SK-N-SH (cell line): ENCODE measurements at regions not wholly inside any gene's neighbourhood (a gene's known extent, or its start where the extent isn't known, plus 50 kb on each side); places are given as distances from the start of the nearest gene placed in this dataset.

Source experiments
- CTCF ChIA-PET: fragments of 300-600, 350-600 bp; formaldehyde crosslinking; extraction: SDS; loops from one replicate; lab custom pipeline; 2021; lab: Yijun Ruan, JAX
- POLR2A ChIA-PET: fragments of 350-600 bp; sonication (Branson Sonifier 250); formaldehyde crosslinking; extraction: SDS; loops from one replicate; lab custom pipeline; 2020; ENCODE audit warnings: antibody characterized with exemption, inconsistent platforms; lab: Yijun Ruan, JAX
- DNase-seq: peaks from one replicate; pipeline ENCODE4 v3.0.0; 2012
- H2AFZ ChIP-seq: fragments of 200-600 bp; sonication (generic); 2 replicates; pipeline ENCODE4 v1.8.1; 2016; ENCODE audit warnings: antibody characterized with exemption, mild to moderate bottlenecking, low read depth
- H3F3A ChIP-seq: fragments of 200-600 bp; sonication (generic); replicated peaks from 2 replicates; pipeline ENCODE3; 2016; ENCODE audit warnings: antibody characterized with exemption, mild to moderate bottlenecking; ENCODE audit not compliant: insufficient read depth
- H3K27ac ChIP-seq, 2 experiments: fragments of 200-500 bp in 1 of 2; fragments of 200-600 bp in 1 of 2; sonication (Bioruptor generic) in 1 of 2; sonication (generic), shearing (Covaris generic) in 1 of 2; 2 replicates each; pipeline versions ENCODE4 v1.5.1 to v1.6.1; 2014 to 2016; ENCODE audit warnings: low read depth in 2 of 2, inconsistent platforms in 1 of 2, low read length in 1 of 2, mild to moderate bottlenecking in 1 of 2, mixed read lengths in 1 of 2
- H3K27me3 ChIP-seq: fragments of 200-600 bp; sonication (generic), shearing (Covaris generic); 2 replicates; pipeline ENCODE4 v1.6.1; 2016; ENCODE audit warnings: mixed run types; ENCODE audit not compliant: insufficient read depth
- H3K36me3 ChIP-seq, 2 experiments: fragments of 200-500 bp in 1 of 2; fragments of 200-600 bp in 1 of 2; sonication (Bioruptor generic) in 1 of 2; sonication (generic) in 1 of 2; replicated peaks in 1 of 2; 2 replicates each; pipeline versions ENCODE3 to v1.5.1; 2014 to 2016; ENCODE audit warnings: low read length in 1 of 2, mild to moderate bottlenecking in 1 of 2; ENCODE audit not compliant: insufficient read depth in 2 of 2, control insufficient read depth in 1 of 2
- H3K4me1 ChIP-seq, 2 experiments: fragments of 200-500 bp in 1 of 2; fragments of 200-600 bp in 1 of 2; sonication (Bioruptor generic) in 1 of 2; sonication (generic), shearing (Covaris generic) in 1 of 2; 2 replicates each; pipeline versions ENCODE4 v1.5.1 to v1.6.1; 2014 to 2016; ENCODE audit warnings: low read depth in 1 of 2, low read length in 1 of 2, mixed run types in 1 of 2; ENCODE audit not compliant: insufficient read depth in 2 of 2, control insufficient read depth in 1 of 2
- H3K4me2 ChIP-seq: fragments of 200-600 bp; sonication (generic), shearing (Covaris generic); 2 replicates; pipeline ENCODE4 v1.6.1; 2017; ENCODE audit warnings: mixed run types
- H3K4me3 ChIP-seq, 2 experiments: fragments of 200-500 bp in 1 of 2; fragments of 200-600 bp in 1 of 2; sonication (Bioruptor generic) in 1 of 2; sonication (generic), shearing (Covaris generic) in 1 of 2; 2 replicates each; pipeline versions ENCODE4 v1.5.1 to v1.8.1; 2014 to 2016; ENCODE audit warnings: low read depth in 2 of 2, inconsistent platforms in 1 of 2, low read length in 1 of 2, mild to moderate bottlenecking in 1 of 2, mixed read lengths in 1 of 2, moderate library complexity in 1 of 2
- H3K79me2 ChIP-seq: fragments of 200-600 bp; sonication (generic); 2 replicates; pipeline ENCODE4 v1.8.1; 2017; ENCODE audit warnings: mild to moderate bottlenecking; ENCODE audit not compliant: insufficient read depth
- H3K9ac ChIP-seq: fragments of 200-600 bp; sonication (generic); 2 replicates; pipeline ENCODE4 v1.6.1; 2017; ENCODE audit warnings: mixed run types
- H3K9me2 ChIP-seq: fragments of 200-600 bp; sonication (generic); 2 replicates; pipeline ENCODE4 v1.6.1; 2017; ENCODE audit warnings: mixed run types
- H3K9me3 ChIP-seq: fragments of 200-600 bp; sonication (generic); 2 replicates; pipeline ENCODE4 v1.6.1; 2017; ENCODE audit warnings: mixed run types, mild to moderate bottlenecking, moderate library complexity
- H4K20me1 ChIP-seq: fragments of 200-600 bp; sonication (generic); 2 replicates; pipeline ENCODE4 v1.6.1; 2017; ENCODE audit warnings: mild to moderate bottlenecking, mixed run types; ENCODE audit not compliant: insufficient read depth
- ELF1 ChIP-seq: IDR thresholded peaks from 2 replicates; pipeline ENCODE4 v1.4.0; 2012
- EP300 ChIP-seq, 2 experiments: IDR thresholded peaks; 2 replicates each; pipeline versions ENCODE4 v1.4.0 to v1.6.1; 2012; ENCODE audit warnings: borderline replicate concordance in 1 of 2, low read depth in 1 of 2, low read length in 1 of 2
- FOSL2 ChIP-seq: IDR thresholded peaks from 2 replicates; pipeline ENCODE4 v1.4.0; 2012; ENCODE audit warnings: low read depth, mild to moderate bottlenecking, moderate library complexity, borderline replicate concordance
- FOXJ3 ChIP-seq: sonication (generic); formaldehyde crosslinking; IDR thresholded peaks from 2 replicates; pipeline ENCODE4 v1.5.1; 2020; ENCODE audit warnings: mild to moderate bottlenecking, missing genetic modification reagents
- GABPA ChIP-seq: IDR thresholded peaks from 2 replicates; pipeline ENCODE4 v1.4.0; 2012; ENCODE audit warnings: low read depth, mild to moderate bottlenecking
- GATA2 ChIP-seq: sonication (generic); formaldehyde crosslinking; IDR thresholded peaks from 2 replicates; pipeline ENCODE4 v1.5.0; 2020; ENCODE audit warnings: mild to moderate bottlenecking, missing genetic modification reagents
- JUND ChIP-seq: IDR thresholded peaks from 2 replicates; pipeline ENCODE4 v1.4.0; 2012
- MEF2A ChIP-seq: IDR thresholded peaks from 2 replicates; pipeline ENCODE4 v1.4.0; 2012; ENCODE audit warnings: low read depth, borderline replicate concordance
- MXI1 ChIP-seq: IDR thresholded peaks from 2 replicates; pipeline ENCODE4 v1.6.1; 2012; ENCODE audit warnings: mild to moderate bottlenecking, low read depth, low read length, improper control_type of control experiment
- NFIC ChIP-seq: IDR thresholded peaks from 2 replicates; pipeline ENCODE4 v1.4.0; 2012; ENCODE audit warnings: borderline replicate concordance
- RFX5 ChIP-seq: IDR thresholded peaks from 2 replicates; pipeline ENCODE4 v1.6.1; 2012; ENCODE audit warnings: mild to moderate bottlenecking, improper control_type of control experiment, low read length
- SIN3A ChIP-seq: IDR thresholded peaks from 2 replicates; pipeline ENCODE4 v1.6.1; 2012; ENCODE audit warnings: low read depth, mild to moderate bottlenecking, low read length, moderate library complexity, borderline replicate concordance
- SMC3 ChIP-seq: IDR thresholded peaks from 2 replicates; pipeline ENCODE4 v1.6.1; 2012; ENCODE audit warnings: low read depth, low read length, improper control_type of control experiment
- TCF12 ChIP-seq: IDR thresholded peaks from 2 replicates; pipeline ENCODE4 v1.4.0; 2012
- WGBS: methylation state at CpG from one replicate; pipeline ENCODE4 v1.1.6; 2017; ENCODE audit warnings: low lambda C conversion rate; 5-methylcytosine and 5-hydroxymethylcytosine counted together
- TF ChIP-seq, protein P1 (sequence below): IDR thresholded peaks from 2 replicates; pipeline ENCODE4 v1.4.0; 2012; ENCODE audit warnings: low read depth, borderline replicate concordance
- TF ChIP-seq, protein P2 (sequence below): IDR thresholded peaks from 2 replicates; pipeline ENCODE4; 2012
- TF ChIP-seq, protein P3 (sequence below): IDR thresholded peaks from 2 replicates; pipeline ENCODE4 v1.4.0; 2012; ENCODE audit warnings: low read depth
- TF ChIP-seq, protein P4 (sequence below): IDR thresholded peaks from 2 replicates; pipeline ENCODE4 v1.6.1; 2012; ENCODE audit warnings: mild to moderate bottlenecking, low read depth, low read length, moderate library complexity
- TF ChIP-seq, protein P5 (sequence below): IDR thresholded peaks from 2 replicates; pipeline ENCODE4 v1.4.0; 2012; ENCODE audit warnings: low read depth, borderline replicate concordance

DNA sequence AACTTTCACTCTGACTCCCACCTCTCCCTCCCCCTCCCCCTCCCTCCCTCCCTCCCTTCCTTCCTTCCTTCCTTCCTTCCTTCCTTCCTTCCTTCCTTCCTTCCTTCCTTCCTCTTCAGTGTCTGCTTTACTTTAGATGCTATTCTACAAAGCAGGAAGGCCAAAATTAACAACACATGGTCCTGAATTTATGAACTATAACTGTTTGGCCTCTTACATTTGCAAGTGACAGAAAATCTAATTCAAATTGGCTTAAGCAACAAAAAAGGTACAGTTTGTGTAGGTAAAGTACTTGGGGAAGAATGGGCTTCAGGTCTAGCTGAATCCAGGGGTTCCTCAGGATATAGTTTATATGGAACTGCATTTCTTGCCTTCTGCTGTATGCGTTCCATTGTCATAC is 673.0 kb downstream of the AACS start (continued):
- TF ChIP-seq, protein P1, sequence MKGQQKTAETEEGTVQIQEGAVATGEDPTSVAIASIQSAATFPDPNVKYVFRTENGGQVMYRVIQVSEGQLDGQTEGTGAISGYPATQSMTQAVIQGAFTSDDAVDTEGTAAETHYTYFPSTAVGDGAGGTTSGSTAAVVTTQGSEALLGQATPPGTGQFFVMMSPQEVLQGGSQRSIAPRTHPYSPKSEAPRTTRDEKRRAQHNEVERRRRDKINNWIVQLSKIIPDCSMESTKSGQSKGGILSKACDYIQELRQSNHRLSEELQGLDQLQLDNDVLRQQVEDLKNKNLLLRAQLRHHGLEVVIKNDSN: no peak
- TF ChIP-seq RFX5 (no peak), EP300 (IDR thresholded peaks at IDR 0.05; ENCODE audit: borderline replicate concordance in 1 of 2, low read depth in 1 of 2, low read length in 1 of 2) (no peak), ELF1 (no peak), NFIC (no peak), GABPA (no peak), FOSL2 (no peak)
- TF ChIP-seq, protein P2, sequence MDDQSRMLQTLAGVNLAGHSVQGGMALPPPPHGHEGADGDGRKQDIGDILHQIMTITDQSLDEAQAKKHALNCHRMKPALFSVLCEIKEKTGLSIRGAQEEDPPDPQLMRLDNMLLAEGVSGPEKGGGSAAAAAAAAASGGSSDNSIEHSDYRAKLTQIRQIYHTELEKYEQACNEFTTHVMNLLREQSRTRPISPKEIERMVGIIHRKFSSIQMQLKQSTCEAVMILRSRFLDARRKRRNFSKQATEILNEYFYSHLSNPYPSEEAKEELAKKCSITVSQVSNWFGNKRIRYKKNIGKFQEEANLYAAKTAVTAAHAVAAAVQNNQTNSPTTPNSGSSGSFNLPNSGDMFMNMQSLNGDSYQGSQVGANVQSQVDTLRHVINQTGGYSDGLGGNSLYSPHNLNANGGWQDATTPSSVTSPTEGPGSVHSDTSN: no peak

DNA sequence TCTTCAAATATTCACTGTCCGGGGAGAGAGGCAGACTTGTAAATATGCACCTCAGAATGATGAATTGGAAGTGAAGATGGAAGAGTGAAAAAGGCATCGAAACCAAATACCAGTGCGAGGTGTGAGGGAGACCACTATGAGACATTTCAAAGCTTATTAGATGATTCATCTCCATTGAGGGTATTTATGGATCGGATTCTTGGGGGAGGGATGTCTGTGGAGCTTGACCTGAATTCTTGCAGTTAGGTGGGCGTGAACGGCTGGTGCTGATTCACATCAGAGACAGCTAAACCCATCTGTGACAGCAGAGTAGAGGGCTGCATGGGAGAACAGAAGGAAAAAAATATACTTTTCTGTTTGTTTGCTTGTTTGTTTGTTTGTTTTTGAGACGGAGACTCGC is 677.2 kb downstream of the AACS start:
- Histone ChIP-seq H3K79me2 (no peaks in the 10 kb centered on the region), H3K9me3 (no peaks in the 10 kb centered on the region), H3K36me3 (no peaks in the 10 kb centered on the region), H3F3A (no peaks in the 10 kb centered on the region), H2AFZ (no peak overlapping the region), H3K4me3 (no peak overlapping the region), H3K9me2 (no peaks in the 10 kb centered on the region), H3K27me3 (no peaks in the 10 kb centered on the region), H3K9ac (no peak overlapping the region), H4K20me1 (no peaks in the 10 kb centered on the region), H3K4me2 (no peak overlapping the region), H3K4me1 (no peaks in the 10 kb centered on the region), H3K27ac (no peak overlapping the region)
- POLR2A ChIA-PET: no interaction called here
- WGBS: 16% methylated on average over 8 of the region's 8 CpGs
- CTCF ChIA-PET: no interaction called here
- TF ChIP-seq, protein P2: no peak
- TF ChIP-seq FOXJ3 (no peak), JUND (no peak), GATA2 (CRISPR knock-in tag) (no peak), FOSL2 (no peak), EP300 (IDR thresholded peaks at IDR 0.05; ENCODE audit: borderline replicate concordance in 1 of 2, low read depth in 1 of 2, low read length in 1 of 2) (no peak)
- TF ChIP-seq, protein P3, sequence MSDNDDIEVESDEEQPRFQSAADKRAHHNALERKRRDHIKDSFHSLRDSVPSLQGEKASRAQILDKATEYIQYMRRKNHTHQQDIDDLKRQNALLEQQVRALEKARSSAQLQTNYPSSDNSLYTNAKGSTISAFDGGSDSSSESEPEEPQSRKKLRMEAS: no peak
- no peak for DNase-seq

DNA sequence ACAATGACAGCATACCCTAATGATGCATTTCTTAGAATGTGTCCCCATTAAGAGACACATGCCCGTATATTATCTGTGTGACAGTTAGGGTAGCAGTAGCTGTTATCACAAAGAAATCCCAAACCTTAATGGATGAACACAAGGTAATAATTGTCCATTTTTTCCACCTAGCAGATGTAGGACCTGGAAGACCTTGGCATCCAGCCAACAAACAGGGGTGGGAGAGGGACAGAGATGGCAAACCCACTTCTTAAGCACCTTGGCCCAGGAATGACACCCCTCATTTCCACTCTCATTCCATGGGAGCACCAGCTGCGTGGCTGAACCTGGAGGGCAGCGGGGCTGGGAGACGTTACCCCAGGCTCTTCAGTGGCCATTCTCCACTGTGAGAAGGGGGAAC is 679.0 kb downstream of the AACS start:
- no peak for DNase-seq
- H3K9me2 ChIP-seq: no peaks in the 10 kb centered on the region
- no peak overlapping the region for H3K4me2 ChIP-seq
- no peak overlapping the region for H3K4me3 ChIP-seq
- ChIA-PET POLR2A (no interaction called here), CTCF (no interaction called here)
- no peaks in the 10 kb centered on the region for H3F3A ChIP-seq
- H3K9me3 ChIP-seq: no peaks in the 10 kb centered on the region
- H2AFZ ChIP-seq: no peak overlapping the region
- no peak overlapping the region for H3K27ac ChIP-seq
- H3K9ac ChIP-seq: no peak overlapping the region
- 14% methylated on average over 3 of the region's 4 CpGs for WGBS
- no peaks in the 10 kb centered on the region for H3K36me3 ChIP-seq
- no peaks in the 10 kb centered on the region for H3K4me1 ChIP-seq
- H4K20me1 ChIP-seq: no peaks in the 10 kb centered on the region
- no peaks in the 10 kb centered on the region for H3K27me3 ChIP-seq
- no peaks in the 10 kb centered on the region for H3K79me2 ChIP-seq
- TF ChIP-seq FOXJ3 (no peak), SMC3 (no peak), MEF2A (no peak), JUND (no peak), SIN3A (no peak), TCF12 (no peak), GATA2 (CRISPR knock-in tag) (no peak), MXI1 (no peak), ELF1 (no peak)
- TF ChIP-seq, protein P4, sequence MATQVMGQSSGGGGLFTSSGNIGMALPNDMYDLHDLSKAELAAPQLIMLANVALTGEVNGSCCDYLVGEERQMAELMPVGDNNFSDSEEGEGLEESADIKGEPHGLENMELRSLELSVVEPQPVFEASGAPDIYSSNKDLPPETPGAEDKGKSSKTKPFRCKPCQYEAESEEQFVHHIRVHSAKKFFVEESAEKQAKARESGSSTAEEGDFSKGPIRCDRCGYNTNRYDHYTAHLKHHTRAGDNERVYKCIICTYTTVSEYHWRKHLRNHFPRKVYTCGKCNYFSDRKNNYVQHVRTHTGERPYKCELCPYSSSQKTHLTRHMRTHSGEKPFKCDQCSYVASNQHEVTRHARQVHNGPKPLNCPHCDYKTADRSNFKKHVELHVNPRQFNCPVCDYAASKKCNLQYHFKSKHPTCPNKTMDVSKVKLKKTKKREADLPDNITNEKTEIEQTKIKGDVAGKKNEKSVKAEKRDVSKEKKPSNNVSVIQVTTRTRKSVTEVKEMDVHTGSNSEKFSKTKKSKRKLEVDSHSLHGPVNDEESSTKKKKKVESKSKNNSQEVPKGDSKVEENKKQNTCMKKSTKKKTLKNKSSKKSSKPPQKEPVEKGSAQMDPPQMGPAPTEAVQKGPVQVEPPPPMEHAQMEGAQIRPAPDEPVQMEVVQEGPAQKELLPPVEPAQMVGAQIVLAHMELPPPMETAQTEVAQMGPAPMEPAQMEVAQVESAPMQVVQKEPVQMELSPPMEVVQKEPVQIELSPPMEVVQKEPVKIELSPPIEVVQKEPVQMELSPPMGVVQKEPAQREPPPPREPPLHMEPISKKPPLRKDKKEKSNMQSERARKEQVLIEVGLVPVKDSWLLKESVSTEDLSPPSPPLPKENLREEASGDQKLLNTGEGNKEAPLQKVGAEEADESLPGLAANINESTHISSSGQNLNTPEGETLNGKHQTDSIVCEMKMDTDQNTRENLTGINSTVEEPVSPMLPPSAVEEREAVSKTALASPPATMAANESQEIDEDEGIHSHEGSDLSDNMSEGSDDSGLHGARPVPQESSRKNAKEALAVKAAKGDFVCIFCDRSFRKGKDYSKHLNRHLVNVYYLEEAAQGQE: no peak
- TF ChIP-seq, protein P5, sequence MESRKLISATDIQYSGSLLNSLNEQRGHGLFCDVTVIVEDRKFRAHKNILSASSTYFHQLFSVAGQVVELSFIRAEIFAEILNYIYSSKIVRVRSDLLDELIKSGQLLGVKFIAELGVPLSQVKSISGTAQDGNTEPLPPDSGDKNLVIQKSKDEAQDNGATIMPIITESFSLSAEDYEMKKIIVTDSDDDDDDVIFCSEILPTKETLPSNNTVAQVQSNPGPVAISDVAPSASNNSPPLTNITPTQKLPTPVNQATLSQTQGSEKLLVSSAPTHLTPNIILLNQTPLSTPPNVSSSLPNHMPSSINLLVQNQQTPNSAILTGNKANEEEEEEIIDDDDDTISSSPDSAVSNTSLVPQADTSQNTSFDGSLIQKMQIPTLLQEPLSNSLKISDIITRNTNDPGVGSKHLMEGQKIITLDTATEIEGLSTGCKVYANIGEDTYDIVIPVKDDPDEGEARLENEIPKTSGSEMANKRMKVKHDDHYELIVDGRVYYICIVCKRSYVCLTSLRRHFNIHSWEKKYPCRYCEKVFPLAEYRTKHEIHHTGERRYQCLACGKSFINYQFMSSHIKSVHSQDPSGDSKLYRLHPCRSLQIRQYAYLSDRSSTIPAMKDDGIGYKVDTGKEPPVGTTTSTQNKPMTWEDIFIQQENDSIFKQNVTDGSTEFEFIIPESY: no peak
